PC-3 (cell line): ENCODE measurements at regions not wholly inside any gene's neighbourhood (a gene's known extent, or its start where the extent isn't known, plus 50 kb on each side); places are given as distances from the start of the nearest gene placed in this dataset.

Experiments
- CTCF ChIP-seq: fragments of 300-600 bp; sonication (generic); conservative IDR thresholded peaks from 2 replicates; pipeline ENCODE4 v1.5.1; 2017; ENCODE audit warnings: antibody characterized with exemption, low read depth, mild to moderate bottlenecking, low read length
- EZH2 ChIP-seq: fragments of 300-600 bp; sonication (generic); IDR thresholded peaks from one replicate; pipeline ENCODE4 v1.6.1; 2017; ENCODE audit warnings: antibody characterized with exemption, mild to moderate bottlenecking, low read length; ENCODE audit not compliant: unreplicated experiment

- TF ChIP-seq CTCF (no peak), EZH2 (no peak)
These were observed 292.8 kb downstream of the FRK start for GRCh38 chr6:115767931-115768330.
